IMR-90 (cell line): ENCODE measurements at regions not wholly inside any gene's neighbourhood (a gene's known extent, or its start where the extent isn't known, plus 50 kb on each side); places are given as distances from the start of the nearest gene placed in this dataset.

Experiments
- BHLHE40 ChIP-seq: fragments of 150-350 bp; IDR thresholded peaks from 2 replicates; pipeline ENCODE4 v1.6.1; 2016; ENCODE audit warnings: mild to moderate bottlenecking, low read depth, low read length
- CEBPB ChIP-seq: IDR thresholded peaks from 2 replicates; pipeline ENCODE4 v1.6.1; 2012; ENCODE audit warnings: low read depth, low read length, improper control_type of control experiment
- FOS ChIP-seq: fragments of 150-350 bp; IDR thresholded peaks from 2 replicates; pipeline ENCODE4 v1.6.1; 2016; ENCODE audit warnings: low read depth, low read length
- MAZ ChIP-seq: IDR thresholded peaks from 2 replicates; pipeline ENCODE4 v1.6.1; 2012; ENCODE audit warnings: low read depth, mild to moderate bottlenecking, low read length, improper control_type of control experiment, moderate library complexity, borderline replicate concordance
- MXI1 ChIP-seq: IDR thresholded peaks from 2 replicates; pipeline ENCODE4 v1.6.1; 2012; ENCODE audit warnings: low read depth, mild to moderate bottlenecking, low read length, moderate library complexity, borderline replicate concordance
- NFE2L2 ChIP-seq: fragments of 150-350 bp; IDR thresholded peaks from 2 replicates; pipeline ENCODE4 v1.6.1; 2016; ENCODE audit warnings: low read depth, mild to moderate bottlenecking, low read length
- POLR2A ChIP-seq: IDR thresholded peaks from 2 replicates; pipeline ENCODE4 v1.6.1; 2012; ENCODE audit warnings: mild to moderate bottlenecking, low read depth, low read length
- RAD21 ChIP-seq: IDR thresholded peaks from 2 replicates; pipeline ENCODE4 v1.6.1; 2012; ENCODE audit warnings: low read length, improper control_type of control experiment
- RCOR1 ChIP-seq: IDR thresholded peaks from 2 replicates; pipeline ENCODE4 v1.6.1; 2012; ENCODE audit warnings: mild to moderate bottlenecking, low read length, improper control_type of control experiment; ENCODE audit not compliant: insufficient replicate concordance
- TF ChIP-seq, protein P1 (sequence below): conservative IDR thresholded peaks from 2 replicates; pipeline ENCODE4 v1.5.1; 2012; ENCODE audit warnings: mild to moderate bottlenecking, low read depth, low read length, improper control_type of control experiment
- TF ChIP-seq, protein P2 (sequence below): fragments of 150-350 bp; IDR thresholded peaks from 2 replicates; pipeline ENCODE4 v1.6.1; 2017; ENCODE audit warnings: mild to moderate bottlenecking, antibody characterized with exemption, low read length, low read depth
- TF ChIP-seq, protein P3 (sequence below): fragments of 150-350 bp; IDR thresholded peaks from 2 replicates; pipeline ENCODE4 v1.6.1; 2016; ENCODE audit warnings: low read depth, mild to moderate bottlenecking, low read length, moderate library complexity, borderline replicate concordance

DNA sequence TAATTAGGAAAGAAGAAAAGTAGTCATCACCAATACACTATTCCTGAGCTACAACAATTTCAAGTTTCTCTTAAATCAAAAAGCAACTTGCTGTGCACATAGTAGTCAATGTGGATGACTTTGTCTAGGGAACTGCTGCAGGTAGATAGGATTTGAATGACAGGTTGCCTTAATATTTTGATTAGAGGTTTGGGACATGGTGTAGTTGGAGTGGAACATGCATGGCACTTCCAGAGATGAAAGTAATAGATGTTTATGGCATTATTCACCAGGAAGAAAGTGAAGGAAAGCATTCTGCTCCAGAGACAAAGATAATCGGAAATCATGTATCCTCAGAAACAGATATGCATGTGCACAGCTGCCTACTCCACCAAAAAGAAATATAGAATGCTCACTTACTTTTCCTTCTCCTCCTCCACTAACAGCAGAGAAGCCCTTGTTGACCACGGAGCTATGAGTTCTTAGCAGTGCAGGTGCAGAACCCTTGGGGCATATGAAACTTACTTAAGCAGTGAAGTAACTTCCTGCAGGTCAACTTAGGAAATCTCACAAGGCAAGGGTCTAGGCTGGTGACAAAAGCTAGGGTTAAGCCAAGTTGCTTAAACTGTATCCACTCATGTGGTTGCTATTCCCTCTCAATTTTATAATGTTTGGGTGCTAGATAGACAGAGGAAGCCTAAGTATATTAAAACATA, 390.8 kb downstream of the HNRNPD start:
- no peak for TF ChIP-seq CEBPB
- TF ChIP-seq, protein P1, sequence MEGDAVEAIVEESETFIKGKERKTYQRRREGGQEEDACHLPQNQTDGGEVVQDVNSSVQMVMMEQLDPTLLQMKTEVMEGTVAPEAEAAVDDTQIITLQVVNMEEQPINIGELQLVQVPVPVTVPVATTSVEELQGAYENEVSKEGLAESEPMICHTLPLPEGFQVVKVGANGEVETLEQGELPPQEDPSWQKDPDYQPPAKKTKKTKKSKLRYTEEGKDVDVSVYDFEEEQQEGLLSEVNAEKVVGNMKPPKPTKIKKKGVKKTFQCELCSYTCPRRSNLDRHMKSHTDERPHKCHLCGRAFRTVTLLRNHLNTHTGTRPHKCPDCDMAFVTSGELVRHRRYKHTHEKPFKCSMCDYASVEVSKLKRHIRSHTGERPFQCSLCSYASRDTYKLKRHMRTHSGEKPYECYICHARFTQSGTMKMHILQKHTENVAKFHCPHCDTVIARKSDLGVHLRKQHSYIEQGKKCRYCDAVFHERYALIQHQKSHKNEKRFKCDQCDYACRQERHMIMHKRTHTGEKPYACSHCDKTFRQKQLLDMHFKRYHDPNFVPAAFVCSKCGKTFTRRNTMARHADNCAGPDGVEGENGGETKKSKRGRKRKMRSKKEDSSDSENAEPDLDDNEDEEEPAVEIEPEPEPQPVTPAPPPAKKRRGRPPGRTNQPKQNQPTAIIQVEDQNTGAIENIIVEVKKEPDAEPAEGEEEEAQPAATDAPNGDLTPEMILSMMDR, result no peak
- no peak for TF ChIP-seq POLR2A
- no peak for TF ChIP-seq RAD21
- no peak for TF ChIP-seq MXI1
- TF ChIP-seq, protein P2, sequence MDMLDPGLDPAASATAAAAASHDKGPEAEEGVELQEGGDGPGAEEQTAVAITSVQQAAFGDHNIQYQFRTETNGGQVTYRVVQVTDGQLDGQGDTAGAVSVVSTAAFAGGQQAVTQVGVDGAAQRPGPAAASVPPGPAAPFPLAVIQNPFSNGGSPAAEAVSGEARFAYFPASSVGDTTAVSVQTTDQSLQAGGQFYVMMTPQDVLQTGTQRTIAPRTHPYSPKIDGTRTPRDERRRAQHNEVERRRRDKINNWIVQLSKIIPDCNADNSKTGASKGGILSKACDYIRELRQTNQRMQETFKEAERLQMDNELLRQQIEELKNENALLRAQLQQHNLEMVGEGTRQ, result no peak
- no peak for TF ChIP-seq MAZ
- TF ChIP-seq NFE2L2, result no peak
- TF ChIP-seq BHLHE40, result no peak
- TF ChIP-seq FOS, result no peak
- TF ChIP-seq RCOR1, result no peak
- TF ChIP-seq, protein P3, sequence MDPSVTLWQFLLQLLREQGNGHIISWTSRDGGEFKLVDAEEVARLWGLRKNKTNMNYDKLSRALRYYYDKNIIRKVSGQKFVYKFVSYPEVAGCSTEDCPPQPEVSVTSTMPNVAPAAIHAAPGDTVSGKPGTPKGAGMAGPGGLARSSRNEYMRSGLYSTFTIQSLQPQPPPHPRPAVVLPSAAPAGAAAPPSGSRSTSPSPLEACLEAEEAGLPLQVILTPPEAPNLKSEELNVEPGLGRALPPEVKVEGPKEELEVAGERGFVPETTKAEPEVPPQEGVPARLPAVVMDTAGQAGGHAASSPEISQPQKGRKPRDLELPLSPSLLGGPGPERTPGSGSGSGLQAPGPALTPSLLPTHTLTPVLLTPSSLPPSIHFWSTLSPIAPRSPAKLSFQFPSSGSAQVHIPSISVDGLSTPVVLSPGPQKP, result no peak
